GM23338 (cell line): ENCODE measurements at regions not wholly inside any gene's neighbourhood (a gene's known extent, or its start where the extent isn't known, plus 50 kb on each side); places are given as distances from the start of the nearest gene placed in this dataset.

Source experiments
- ATAC-seq: fragments of 200-7000 bp; cut with Tn5 transposase; 3 replicates; pipeline ENCODE4 v1.9.1; 2020
- DNase-seq: peaks from one replicate; pipeline ENCODE4 v3.0.0-alpha.2; 2015; ENCODE audit warnings: low spot score
- H2AFZ ChIP-seq: fragments of 200-600 bp; sonication (generic); 2 replicates; pipeline ENCODE4 v1.8.0; 2016; ENCODE audit warnings: antibody characterized with exemption, mild to moderate bottlenecking, moderate library complexity
- H3F3A ChIP-seq: fragments of 200-600 bp; sonication (generic); replicated peaks from 2 replicates; pipeline ENCODE4 v1.8.0; 2017; ENCODE audit warnings: antibody characterized with exemption, mixed run types, low read depth
- H3K27ac ChIP-seq: fragments of 200-600 bp; sonication (generic); 2 replicates; pipeline ENCODE4 v1.6.1; 2016; ENCODE audit warnings: low read depth
- H3K27me3 ChIP-seq: fragments of 200-600 bp; sonication (generic); 2 replicates; pipeline ENCODE4 v1.8.0; 2016; ENCODE audit warnings: mild to moderate bottlenecking, mixed run types, moderate library complexity; ENCODE audit not compliant: insufficient read depth
- H3K36me3 ChIP-seq: fragments of 200-600 bp; sonication (generic); 2 replicates; pipeline ENCODE4 v1.8.0; 2016; ENCODE audit warnings: mild to moderate bottlenecking; ENCODE audit not compliant: insufficient read depth
- H3K4me1 ChIP-seq: fragments of 200-600 bp; sonication (generic); 2 replicates; pipeline ENCODE4 v1.8.0; 2016; ENCODE audit warnings: mild to moderate bottlenecking, moderate library complexity; ENCODE audit not compliant: insufficient read depth
- H3K4me2 ChIP-seq: fragments of 200-600 bp; sonication (generic); 2 replicates; pipeline ENCODE4 v1.7.1; 2017; ENCODE audit warnings: mixed run types
- H3K4me3 ChIP-seq: fragments of 200-600 bp; sonication (generic); 2 replicates; pipeline ENCODE4 v1.6.1; 2016; ENCODE audit warnings: mixed run types
- H3K79me2 ChIP-seq: fragments of 200-600 bp; sonication (generic); replicated peaks from 2 replicates; pipeline ENCODE4 v1.8.0; 2017; ENCODE audit warnings: mild to moderate bottlenecking; ENCODE audit not compliant: insufficient read depth
- H3K9me2 ChIP-seq: fragments of 200-600 bp; sonication (generic); 2 replicates; pipeline ENCODE4 v1.8.0; 2017; ENCODE audit not compliant: insufficient read depth
- H4K20me1 ChIP-seq: fragments of 200-600 bp; sonication (generic); replicated peaks from 2 replicates; pipeline ENCODE4 v1.8.0; 2017; ENCODE audit warnings: mild to moderate bottlenecking; ENCODE audit not compliant: insufficient read depth
- H3K27ac Mint-ChIP-seq: 2 replicates; pipeline ENCODE4 v1.8.0; 2020; ENCODE audit warnings: inconsistent platforms, mild to moderate bottlenecking, moderate library complexity, mixed read lengths
- H3K27me3 Mint-ChIP-seq: 3 replicates; pipeline ENCODE4 v1.8.0; 2022; ENCODE audit warnings: low read depth, mild to moderate bottlenecking, moderate library complexity, mixed read lengths, inconsistent platforms; ENCODE audit not compliant: insufficient read depth, poor library complexity
- H3K36me3 Mint-ChIP-seq: 3 replicates; pipeline ENCODE4 v1.8.0; 2021; ENCODE audit warnings: low read depth, mild to moderate bottlenecking, inconsistent platforms, moderate library complexity, mixed read lengths
- H3K4me1 Mint-ChIP-seq: 3 replicates; pipeline ENCODE4 v1.8.0; 2020; ENCODE audit warnings: mild to moderate bottlenecking, inconsistent platforms, mixed read lengths
- H3K4me3 Mint-ChIP-seq: 3 replicates; pipeline ENCODE4 v1.8.0; 2021; ENCODE audit warnings: moderate library complexity, mild to moderate bottlenecking, inconsistent platforms, mixed read lengths
- H3K9me3 Mint-ChIP-seq: 3 replicates; pipeline ENCODE4 v1.8.0; 2020; ENCODE audit warnings: moderate library complexity, mild to moderate bottlenecking, inconsistent platforms, mixed read lengths
- EZH2 ChIP-seq: fragments of 200-600 bp; sonication (generic); IDR thresholded peaks from one replicate; pipeline ENCODE4 v1.8.0; 2017; ENCODE audit warnings: antibody characterized with exemption, mild to moderate bottlenecking, low read depth; ENCODE audit not compliant: unreplicated experiment
- EZH2phosphoT487 ChIP-seq: fragments of 200-600 bp; sonication (generic); IDR thresholded peaks from one replicate; pipeline ENCODE4 v1.8.1; 2018; ENCODE audit warnings: antibody characterized with exemption; ENCODE audit not compliant: unreplicated experiment
- NANOG ChIP-seq: IDR thresholded peaks from 2 replicates; pipeline ENCODE4 v1.6.1; 2016; ENCODE audit warnings: antibody characterized with exemption, borderline replicate concordance
- POLR2AphosphoS5 ChIP-seq: IDR thresholded peaks from 2 replicates; pipeline ENCODE4 v1.6.1; 2016; ENCODE audit warnings: antibody characterized with exemption, low read depth
- ZNF114 ChIP-seq: fragments of 250-450 bp; sonication (Bioruptor Pico); IDR thresholded peaks from 2 replicates; pipeline ENCODE4 v1.5.0; 2020; ENCODE audit warnings: mild to moderate bottlenecking, moderate library complexity
- ZNF331 ChIP-seq: fragments of 250-450 bp; sonication (Bioruptor Pico); IDR thresholded peaks from 2 replicates; pipeline ENCODE4 v1.5.0; 2020; ENCODE audit warnings: low read depth, mild to moderate bottlenecking, moderate library complexity
- ZNF462 ChIP-seq: fragments of 250-450 bp; sonication (Bioruptor Pico); IDR thresholded peaks from 2 replicates; pipeline ENCODE4 v1.5.0; 2020; ENCODE audit warnings: mild to moderate bottlenecking, moderate library complexity

GRCh38 chr4:18957716-18958115 is 936.2 kb upstream of the LCORL start:
- H3K4me3 ChIP-seq, result no peak overlapping the region
- H3K27ac ChIP-seq, result no peak overlapping the region
- no peaks in the 10 kb centered on the region for H3K9me2 ChIP-seq
- no peak for DNase-seq
- no peak overlapping the region for H3K4me2 ChIP-seq
- H3K36me3 ChIP-seq, result no peaks in the 10 kb centered on the region
- ATAC-seq, result no peak
- peaks cover 24% of the 10 kb centered on the region for H3K36me3 Mint-ChIP-seq
- no peaks in the 10 kb centered on the region for H3K27me3 ChIP-seq
- no peak overlapping the region for H2AFZ ChIP-seq
- H3F3A ChIP-seq, result no peaks in the 10 kb centered on the region
- H3K4me1 Mint-ChIP-seq, result peaks cover 8% of the 10 kb centered on the region
- peaks cover 12% of the 10 kb centered on the region for H3K4me1 ChIP-seq
- peaks cover 20% of the 10 kb centered on the region; the same call in 2 of the 3 replicates for H3K9me3 Mint-ChIP-seq
- no peak overlapping the region for H3K4me3 Mint-ChIP-seq
- no peak for TF ChIP-seq EZH2
- TF ChIP-seq ZNF331 (CRISPR knock-in tag), result no peak
- TF ChIP-seq ZNF114 (CRISPR knock-in tag), result no peak
- no peak for TF ChIP-seq EZH2phosphoT487
- no peaks in the 10 kb centered on the region for H3K79me2 ChIP-seq
- H4K20me1 ChIP-seq, result no peaks in the 10 kb centered on the region
- no peaks in the 10 kb centered on the region for H3K27me3 Mint-ChIP-seq
- no peak overlapping the region for H3K27ac Mint-ChIP-seq

- no peak for DNase-seq
- H3K4me2 ChIP-seq, result no peak overlapping the region
- H3K4me1 ChIP-seq, result no peaks in the 10 kb centered on the region
- H3K4me3 ChIP-seq, result no peak overlapping the region
- no peaks in the 10 kb centered on the region for H3K79me2 ChIP-seq
- no peaks in the 10 kb centered on the region for H3K27me3 ChIP-seq
- H4K20me1 ChIP-seq, result no peaks in the 10 kb centered on the region
- no peaks in the 10 kb centered on the region for H3F3A ChIP-seq
- no peak overlapping the region for H3K27ac ChIP-seq
- H3K9me2 ChIP-seq, result no peaks in the 10 kb centered on the region
- TF ChIP-seq ZNF462 (CRISPR knock-in tag), result no peak
- TF ChIP-seq POLR2AphosphoS5, result no peak
- no peak for TF ChIP-seq EZH2phosphoT487
- no peak for TF ChIP-seq ZNF331 (CRISPR knock-in tag)
- no peak for TF ChIP-seq ZNF114 (CRISPR knock-in tag)
- no peak for TF ChIP-seq NANOG
- ATAC-seq, result no peak
- H2AFZ ChIP-seq, result no peak overlapping the region
- Mint-ChIP-seq H3K4me3 (no peak overlapping the region), H3K27me3 (no peaks in the 10 kb centered on the region), H3K4me1 (no peaks in the 10 kb centered on the region), H3K36me3 (peaks cover 13% of the 10 kb centered on the region), H3K9me3 (peaks cover 9% of the 10 kb centered on the region; the same call in 2 of the 3 replicates), H3K27ac (no peak overlapping the region)
- no peaks in the 10 kb centered on the region for H3K36me3 ChIP-seq
Measured at GRCh38 chr4:18954538-18954937, 933.0 kb upstream of the LCORL start.
